ENCODE measurements at regions not wholly inside any gene's neighbourhood (a gene's known extent, or its start where the extent isn't known, plus 50 kb on each side); places are given as distances from the start of the nearest gene placed in this dataset.
A peak's percentile ranks its signal among the peaks of the same experiment; 100 is the strongest.

- DNase-seq (ENCODE audit: low read depth) = no peak
- TF ChIP-seq, protein P1, sequence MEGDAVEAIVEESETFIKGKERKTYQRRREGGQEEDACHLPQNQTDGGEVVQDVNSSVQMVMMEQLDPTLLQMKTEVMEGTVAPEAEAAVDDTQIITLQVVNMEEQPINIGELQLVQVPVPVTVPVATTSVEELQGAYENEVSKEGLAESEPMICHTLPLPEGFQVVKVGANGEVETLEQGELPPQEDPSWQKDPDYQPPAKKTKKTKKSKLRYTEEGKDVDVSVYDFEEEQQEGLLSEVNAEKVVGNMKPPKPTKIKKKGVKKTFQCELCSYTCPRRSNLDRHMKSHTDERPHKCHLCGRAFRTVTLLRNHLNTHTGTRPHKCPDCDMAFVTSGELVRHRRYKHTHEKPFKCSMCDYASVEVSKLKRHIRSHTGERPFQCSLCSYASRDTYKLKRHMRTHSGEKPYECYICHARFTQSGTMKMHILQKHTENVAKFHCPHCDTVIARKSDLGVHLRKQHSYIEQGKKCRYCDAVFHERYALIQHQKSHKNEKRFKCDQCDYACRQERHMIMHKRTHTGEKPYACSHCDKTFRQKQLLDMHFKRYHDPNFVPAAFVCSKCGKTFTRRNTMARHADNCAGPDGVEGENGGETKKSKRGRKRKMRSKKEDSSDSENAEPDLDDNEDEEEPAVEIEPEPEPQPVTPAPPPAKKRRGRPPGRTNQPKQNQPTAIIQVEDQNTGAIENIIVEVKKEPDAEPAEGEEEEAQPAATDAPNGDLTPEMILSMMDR (conservative IDR thresholded peaks at IDR 0.05; ENCODE audit: control insufficient read depth, insufficient read depth, low read depth, low read length) = no peak
- no peak overlapping the region for H3K4me3 ChIP-seq (ENCODE audit: control insufficient read depth, low read depth, low read length)
Measured at GRCh38 chr12:123037791-123038190, 57.3 kb downstream of the ARL6IP4 start.

- no peak for DNase-seq (ENCODE audit: low read depth)
- TF ChIP-seq, protein P1 (conservative IDR thresholded peaks at IDR 0.05; ENCODE audit: control insufficient read depth, insufficient read depth, low read depth, low read length) = no peak
- no peak overlapping the region for H3K4me3 ChIP-seq (ENCODE audit: control insufficient read depth, low read depth, low read length)
Measured at GRCh38 chr12:123036466-123037285, 56.2 kb downstream of the ARL6IP4 start.

GRCh38 chr12:123035841-123036240 is 55.4 kb downstream of the ARL6IP4 start:
- no peak for DNase-seq (ENCODE audit: low read depth)
- TF ChIP-seq, protein P1 (conservative IDR thresholded peaks at IDR 0.05; ENCODE audit: control insufficient read depth, insufficient read depth, low read depth, low read length) = no peak
- no peak overlapping the region for H3K4me3 ChIP-seq (ENCODE audit: control insufficient read depth, low read depth, low read length)

GRCh38 chr12:123034865-123035264 is 54.4 kb downstream of the ARL6IP4 start:
- TF ChIP-seq, protein P1 (conservative IDR thresholded peaks at IDR 0.05; ENCODE audit: control insufficient read depth, insufficient read depth, low read depth, low read length) = no peak
- peak; percentile 84 for DNase-seq (ENCODE audit: low read depth)
- no peak overlapping the region for H3K4me3 ChIP-seq (ENCODE audit: control insufficient read depth, low read depth, low read length)

DNA sequence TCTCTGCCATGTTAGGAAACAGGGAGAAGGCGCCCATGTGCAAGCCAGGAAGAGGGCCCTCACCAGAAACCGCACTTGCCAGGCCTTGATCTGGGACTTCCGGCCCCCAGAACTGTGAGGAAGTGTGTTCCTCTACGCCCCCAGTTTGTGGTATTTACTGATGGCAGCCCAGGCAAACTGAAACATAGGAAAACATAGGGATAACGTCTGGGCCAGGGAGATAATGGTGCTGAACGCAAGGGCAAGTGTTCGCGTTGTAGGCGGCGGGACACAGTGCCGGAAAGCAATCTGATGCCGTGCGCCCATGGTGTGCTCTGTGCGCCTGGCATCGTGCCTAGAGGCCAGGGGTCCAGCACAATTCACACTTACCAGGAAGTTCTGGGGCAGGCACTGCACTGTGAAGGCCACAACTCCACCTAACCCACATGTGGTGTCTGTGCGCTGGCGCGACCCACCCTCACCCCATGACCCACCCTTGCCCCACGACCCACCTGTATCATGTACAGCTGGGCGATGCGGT is 53.6 kb downstream of the ARL6IP4 start:
- no peak overlapping the region for H3K4me3 ChIP-seq (ENCODE audit: control insufficient read depth, low read depth, low read length)
- no peak for DNase-seq (ENCODE audit: low read depth)
- TF ChIP-seq, protein P1 (conservative IDR thresholded peaks at IDR 0.05; ENCODE audit: control insufficient read depth, insufficient read depth, low read depth, low read length) = no peak

DNA sequence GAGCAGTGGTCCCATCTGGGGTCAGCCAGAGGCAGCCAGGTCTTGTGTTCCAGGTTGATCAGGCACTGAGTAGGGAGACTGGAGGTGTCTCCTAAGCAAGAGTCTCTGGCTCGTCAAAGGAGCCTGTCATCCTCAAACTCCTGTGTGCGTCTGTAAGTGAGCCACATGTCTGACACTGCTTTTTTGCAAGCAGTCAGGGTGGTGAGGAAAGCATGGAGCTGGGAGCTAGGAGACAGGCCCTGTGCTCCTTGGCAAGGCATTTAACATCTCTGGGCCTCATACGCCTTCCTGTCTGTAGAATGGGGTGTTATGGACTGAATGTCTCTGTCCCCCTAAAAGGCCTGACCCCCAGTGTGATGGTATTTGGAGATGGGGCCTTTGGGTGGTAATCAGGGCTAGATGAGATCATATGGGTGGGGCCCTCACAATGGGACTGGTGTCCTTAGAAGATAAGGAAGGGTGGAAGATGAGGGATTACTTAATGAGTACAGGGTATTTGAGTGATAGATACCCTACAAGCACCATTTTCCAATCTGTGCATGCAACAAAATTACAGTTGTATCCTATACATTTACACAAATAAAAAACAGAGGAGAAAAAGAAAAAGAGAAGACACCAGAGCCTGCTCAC is 53.0 kb downstream of the ARL6IP4 start:
- H3K4me3 ChIP-seq (ENCODE audit: control insufficient read depth, low read depth, low read length) = no peak overlapping the region

More for the DNA sequence above, 53.0 kb downstream of the ARL6IP4 start:
- TF ChIP-seq, protein P1 (conservative IDR thresholded peaks at IDR 0.05; ENCODE audit: control insufficient read depth, insufficient read depth, low read depth, low read length) = no peak
- DNase-seq (ENCODE audit: low read depth) = no peak
